Mesodermal cell (in vitro differentiated cells): ENCODE measurements at regions not wholly inside any gene's neighbourhood (a gene's known extent, or its start where the extent isn't known, plus 50 kb on each side); places are given as distances from the start of the nearest gene placed in this dataset.

ENCODE experiments used
- H3K27ac ChIP-seq: 2 replicates; pipeline ENCODE4 v1.7.0; 2013; ENCODE audit warnings: mild to moderate bottlenecking, low read depth, low read length, moderate library complexity; ENCODE audit not compliant: severe bottlenecking
- H3K36me3 ChIP-seq: 2 replicates; pipeline ENCODE4 v1.7.1; 2013; ENCODE audit warnings: mild to moderate bottlenecking, low read length, moderate library complexity; ENCODE audit not compliant: control insufficient read depth, insufficient read depth
- H3K4me1 ChIP-seq: one replicate; pipeline ENCODE4 v1.7.1; 2013; ENCODE audit warnings: mild to moderate bottlenecking, low read length; ENCODE audit not compliant: insufficient read depth, control insufficient read depth, poor library complexity, severe bottlenecking
- H3K4me3 ChIP-seq: 2 replicates; pipeline ENCODE4 v1.7.0; 2013; ENCODE audit warnings: low read length, control low read depth, mild to moderate bottlenecking; ENCODE audit not compliant: insufficient read depth, poor library complexity, severe bottlenecking; ENCODE audit errors: extremely low read depth
- H3K9me3 ChIP-seq: 2 replicates; pipeline ENCODE4 v1.7.1; 2013; ENCODE audit warnings: mild to moderate bottlenecking, low read length, moderate library complexity; ENCODE audit not compliant: control insufficient read depth
- WGBS, 2 experiments: methylation state at CpG; one replicate each; pipeline ENCODE4 v1.1.5; 2013; ENCODE audit warnings: missing lambda C conversion rate in 2 of 2; ENCODE audit not compliant: insufficient coverage in 2 of 2; 5-methylcytosine and 5-hydroxymethylcytosine counted together

GRCh38 chr17:68778726-68779125, 176.5 kb downstream of the ABCA8 start:
- no peaks in the 10 kb centered on the region for H3K36me3 ChIP-seq
- no peak overlapping the region for H3K27ac ChIP-seq
- 83 to 93% methylated on average over 1 to 3 of the region's 4 CpGs for WGBS, 2 experiments
- no peak overlapping the region for H3K4me3 ChIP-seq
- H3K9me3 ChIP-seq = peaks cover 6% of the 10 kb centered on the region
- peaks cover 12% of the 10 kb centered on the region for H3K4me1 ChIP-seq

GRCh38 chr17:68777856-68778694, 176.9 kb upstream of the FAM20A start:
- H3K36me3 ChIP-seq = no peaks in the 10 kb centered on the region
- H3K9me3 ChIP-seq = peaks cover 6% of the 10 kb centered on the region
- no peak overlapping the region for H3K4me3 ChIP-seq
- H3K27ac ChIP-seq = peak overlapping the region; percentile 50
- peaks cover 12% of the 10 kb centered on the region for H3K4me1 ChIP-seq
- 89 to 92% methylated on average over 5 to 6 of the region's 10 CpGs for WGBS, 2 experiments

GRCh38 chr17:68777243-68777855, 176.2 kb upstream of the FAM20A start:
- H3K27ac ChIP-seq = peak overlapping the region; percentile 50
- H3K4me3 ChIP-seq = no peak overlapping the region
- WGBS, 2 experiments = 50 to 70% methylated on average over 1 to 4 of the region's 5 CpGs

DNA sequence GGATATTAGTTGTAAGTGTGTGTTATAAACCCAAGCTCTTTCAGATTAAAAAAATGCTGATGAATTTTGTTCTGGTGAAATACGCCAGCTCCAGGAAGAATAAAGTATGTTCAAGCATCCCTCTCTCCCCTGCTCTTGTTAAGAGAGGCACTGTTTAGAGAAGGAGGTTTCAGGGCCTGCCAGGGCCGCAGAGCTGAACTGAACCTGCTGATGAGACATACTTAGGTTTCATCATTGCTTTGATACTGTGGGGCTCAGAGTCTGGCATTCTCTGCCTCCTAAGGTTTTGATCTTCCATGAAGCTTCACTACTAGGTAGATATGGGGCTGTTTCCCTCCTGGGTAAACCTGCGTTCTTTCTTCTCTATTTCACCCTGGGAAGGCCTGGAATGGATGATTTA, 175.3 kb upstream of the FAM20A start:
- 80% methylated on average over 1 of the region's 3 CpGs; no CpG with 5 or more reads in 1 of the 2 experiments for WGBS, 2 experiments
- H3K4me1 ChIP-seq = peaks cover 12% of the 10 kb centered on the region

More at GRCh38 chr17:68777243-68777855, 176.2 kb upstream of the FAM20A start:
- Histone ChIP-seq H3K4me1 (peaks cover 12% of the 10 kb centered on the region), H3K9me3 (no peaks in the 10 kb centered on the region), H3K36me3 (no peaks in the 10 kb centered on the region)

DNA sequence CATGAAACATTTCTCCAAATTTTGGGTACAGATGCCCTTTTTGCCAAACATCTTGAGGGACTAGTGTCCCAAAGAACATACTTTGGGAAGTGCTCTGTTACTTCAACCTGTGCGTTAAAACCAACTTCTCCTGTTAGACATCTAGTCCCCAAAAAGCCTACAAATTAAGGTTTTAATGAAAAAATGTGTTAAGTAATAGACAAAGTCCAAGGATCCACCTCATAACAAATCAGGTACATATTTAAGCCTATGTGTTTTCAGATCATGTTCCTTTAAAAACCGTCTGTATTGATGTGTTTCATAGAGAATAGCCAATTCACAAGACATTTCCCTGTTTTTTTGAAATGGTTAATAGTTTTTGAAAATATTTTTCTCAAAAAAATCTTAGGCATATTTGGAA, 174.8 kb upstream of the FAM20A start:
- WGBS, 2 experiments = 100% methylated on average over 1 of the region's 2 CpGs; no CpG with 5 or more reads in 1 of the 2 experiments
- Histone ChIP-seq H3K9me3 (no peaks in the 10 kb centered on the region), H3K4me1 (peaks cover 12% of the 10 kb centered on the region), H3K36me3 (no peaks in the 10 kb centered on the region), H3K4me3 (no peak overlapping the region), H3K27ac (no peak overlapping the region)

More for the DNA sequence above, 175.3 kb upstream of the FAM20A start:
- Histone ChIP-seq H3K36me3 (no peaks in the 10 kb centered on the region), H3K9me3 (no peaks in the 10 kb centered on the region), H3K27ac (no peak overlapping the region), H3K4me3 (no peak overlapping the region)

GRCh38 chr17:68775318-68775717, 174.2 kb upstream of the FAM20A start:
- H3K27ac ChIP-seq = peak overlapping the region; percentile 30
- H3K4me1 ChIP-seq = peaks cover 12% of the 10 kb centered on the region

GRCh38 chr17:68771867-68772515, 170.8 kb upstream of the FAM20A start:
- no peaks in the 10 kb centered on the region for H3K36me3 ChIP-seq
- H3K27ac ChIP-seq = no peak overlapping the region
- H3K9me3 ChIP-seq = no peaks in the 10 kb centered on the region
- 49 to 62% methylated on average over 7 to 8 of the region's 8 CpGs for WGBS, 2 experiments
- H3K4me1 ChIP-seq = peaks cover 6% of the 10 kb centered on the region
- no peak overlapping the region for H3K4me3 ChIP-seq

More at GRCh38 chr17:68775318-68775717, 174.2 kb upstream of the FAM20A start:
- H3K36me3 ChIP-seq = no peaks in the 10 kb centered on the region
- H3K9me3 ChIP-seq = no peaks in the 10 kb centered on the region
- no peak overlapping the region for H3K4me3 ChIP-seq

GRCh38 chr17:68768804-68769203, 167.6 kb upstream of the FAM20A start:
- Histone ChIP-seq H3K27ac (no peak overlapping the region), H3K9me3 (no peaks in the 10 kb centered on the region), H3K4me3 (no peak overlapping the region), H3K36me3 (no peaks in the 10 kb centered on the region), H3K4me1 (no peaks in the 10 kb centered on the region)
- 79 to 81% methylated on average over 3 of the region's 6 CpGs for WGBS, 2 experiments

- WGBS, 2 experiments = 86 to 92% methylated on average over 2 to 3 of the region's 4 CpGs
These were observed 165.5 kb upstream of the FAM20A start for GRCh38 chr17:68766640-68767039.

GRCh38 chr17:68763562-68763961, 162.4 kb upstream of the FAM20A start:
- H3K36me3 ChIP-seq = no peaks in the 10 kb centered on the region
- no peak overlapping the region for H3K27ac ChIP-seq
- H3K4me1 ChIP-seq = peaks cover 5% of the 10 kb centered on the region
- 73 to 93% methylated on average over 1 of the region's 1 CpG for WGBS, 2 experiments
- no peak overlapping the region for H3K4me3 ChIP-seq
- no peaks in the 10 kb centered on the region for H3K9me3 ChIP-seq

More at GRCh38 chr17:68766640-68767039, 165.5 kb upstream of the FAM20A start:
- Histone ChIP-seq H3K4me3 (no peak overlapping the region), H3K36me3 (no peaks in the 10 kb centered on the region), H3K27ac (no peak overlapping the region), H3K4me1 (no peaks in the 10 kb centered on the region), H3K9me3 (no peaks in the 10 kb centered on the region)
